ENCODE measurements at regions not wholly inside any gene's neighbourhood (a gene's known extent, or its start where the extent isn't known, plus 50 kb on each side); places are given as distances from the start of the nearest gene placed in this dataset.

DNA sequence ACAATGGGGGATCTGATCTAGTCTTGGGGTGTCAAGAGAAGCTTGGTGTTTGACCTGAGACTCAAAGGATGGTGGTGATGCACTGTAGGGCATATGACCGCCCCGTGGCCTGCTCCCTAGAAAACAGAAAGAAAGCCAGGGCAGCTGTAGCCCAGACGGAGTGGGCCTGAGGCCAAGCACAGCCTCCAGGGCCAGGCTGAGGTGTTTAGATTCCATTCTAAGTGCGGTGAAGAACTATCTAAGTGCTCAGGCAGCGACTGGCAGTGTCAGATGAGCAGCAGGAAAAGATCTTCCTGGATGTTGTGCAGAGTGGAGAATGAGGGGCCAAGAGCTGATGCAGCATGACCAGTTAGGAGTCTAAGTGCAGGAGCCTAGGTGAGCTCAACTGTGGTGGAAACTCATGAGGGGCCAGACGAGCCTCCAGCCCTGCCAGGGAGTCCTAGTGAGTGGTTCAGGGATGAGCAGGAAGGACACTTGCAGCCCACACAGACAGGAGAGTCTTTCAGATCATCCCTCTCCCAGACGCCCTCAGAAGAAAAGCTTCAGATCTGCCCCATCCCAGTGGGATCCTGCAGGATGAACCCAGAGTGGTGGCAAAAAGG lies 314.2 kb upstream of the CCL2 start:
- TF ChIP-seq POLR2A (IDR thresholded peaks at IDR 0.05) = no peak
- TF ChIP-seq, protein P1, sequence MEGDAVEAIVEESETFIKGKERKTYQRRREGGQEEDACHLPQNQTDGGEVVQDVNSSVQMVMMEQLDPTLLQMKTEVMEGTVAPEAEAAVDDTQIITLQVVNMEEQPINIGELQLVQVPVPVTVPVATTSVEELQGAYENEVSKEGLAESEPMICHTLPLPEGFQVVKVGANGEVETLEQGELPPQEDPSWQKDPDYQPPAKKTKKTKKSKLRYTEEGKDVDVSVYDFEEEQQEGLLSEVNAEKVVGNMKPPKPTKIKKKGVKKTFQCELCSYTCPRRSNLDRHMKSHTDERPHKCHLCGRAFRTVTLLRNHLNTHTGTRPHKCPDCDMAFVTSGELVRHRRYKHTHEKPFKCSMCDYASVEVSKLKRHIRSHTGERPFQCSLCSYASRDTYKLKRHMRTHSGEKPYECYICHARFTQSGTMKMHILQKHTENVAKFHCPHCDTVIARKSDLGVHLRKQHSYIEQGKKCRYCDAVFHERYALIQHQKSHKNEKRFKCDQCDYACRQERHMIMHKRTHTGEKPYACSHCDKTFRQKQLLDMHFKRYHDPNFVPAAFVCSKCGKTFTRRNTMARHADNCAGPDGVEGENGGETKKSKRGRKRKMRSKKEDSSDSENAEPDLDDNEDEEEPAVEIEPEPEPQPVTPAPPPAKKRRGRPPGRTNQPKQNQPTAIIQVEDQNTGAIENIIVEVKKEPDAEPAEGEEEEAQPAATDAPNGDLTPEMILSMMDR (IDR thresholded peaks at IDR 0.05) = no peak

Data from gastroesophageal sphincter (tissue), 3 donors.